CD4-positive, alpha-beta T cell treated with Interleukin-10 for 1 hour (primary cell): ENCODE measurements at regions not wholly inside any gene's neighbourhood (a gene's known extent, or its start where the extent isn't known, plus 50 kb on each side); places are given as distances from the start of the nearest gene placed in this dataset.
"Not testable (repeated sequence)": the region's sequence is repeated elsewhere in the genome, so short reads cannot be mapped to it uniquely, and the experiment has no call there.

Experiments
- DNase-seq: peaks from one replicate; pipeline ENCODE4 v3.0.0-alpha.2; 2020

GRCh38 chr3:110855207-110855606 lies 216.4 kb upstream of the NECTIN3 start:
- no peak for DNase-seq

- no peak for DNase-seq
These were observed 214.7 kb upstream of the NECTIN3 start for GRCh38 chr3:110856916-110857315.

DNA sequence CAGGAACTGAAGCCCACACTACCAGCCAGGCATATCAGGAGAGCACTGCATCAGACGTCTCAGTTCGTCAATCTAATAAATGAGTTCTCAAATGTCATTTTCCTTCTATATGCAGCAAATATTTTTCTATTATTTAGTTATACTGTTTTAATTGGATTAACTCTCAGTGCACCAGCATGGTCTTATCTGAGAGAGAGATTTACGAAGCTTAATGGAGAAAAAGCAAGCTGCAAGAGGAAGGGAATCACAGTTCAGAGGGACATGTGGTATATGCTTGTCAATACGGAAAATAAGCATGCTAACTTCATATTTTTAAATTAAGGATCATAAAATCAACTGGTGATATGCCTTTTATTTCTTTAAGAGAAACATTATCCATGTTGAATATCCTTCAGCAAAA lies 213.1 kb upstream of the NECTIN3 start:
- no peak for DNase-seq

GRCh38 chr3:110859336-110859735 lies 212.3 kb upstream of the NECTIN3 start:
- no peak for DNase-seq

GRCh38 chr3:110859993-110860392 lies 211.6 kb upstream of the NECTIN3 start:
- DNase-seq: no peak

DNA sequence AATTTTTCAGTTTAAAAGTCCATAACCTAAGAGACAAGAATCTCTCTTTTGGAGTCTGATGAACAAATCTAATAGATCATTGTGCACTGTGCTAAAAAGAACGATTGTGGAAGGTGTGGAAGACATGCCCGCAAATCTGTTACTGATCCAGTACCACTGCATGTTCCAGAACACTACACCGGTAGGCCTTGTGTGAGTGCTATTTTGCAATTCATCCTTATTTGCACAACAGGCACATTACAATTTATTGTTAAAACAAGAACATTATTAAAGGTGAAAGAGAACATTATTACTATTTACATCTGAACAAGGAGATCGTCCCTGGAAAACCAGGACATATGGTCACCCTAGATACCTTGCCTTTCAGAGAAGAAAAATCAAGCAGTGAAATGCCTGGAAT lies 205.7 kb upstream of the NECTIN3 start:
- DNase-seq: no peak

DNA sequence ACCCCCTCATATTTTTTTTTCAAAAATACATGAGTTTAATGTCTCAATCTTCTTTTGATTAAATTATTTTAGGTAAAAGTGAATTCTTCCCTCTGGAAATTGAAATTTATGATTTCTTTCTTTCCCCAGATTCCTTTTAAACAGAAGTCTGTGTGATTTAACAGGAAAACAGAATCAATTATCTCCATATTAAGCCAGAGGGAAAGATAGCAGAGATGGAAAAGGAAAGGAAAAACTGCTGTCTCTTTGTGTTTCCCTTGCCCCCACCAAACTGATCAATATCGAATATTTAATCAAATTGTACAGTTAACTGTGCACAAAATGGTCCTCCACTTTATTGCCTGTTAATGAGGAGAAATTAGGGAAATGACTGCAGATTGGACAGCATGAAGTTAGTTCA lies 203.5 kb upstream of the NECTIN3 start:
- DNase-seq: no peak

DNA sequence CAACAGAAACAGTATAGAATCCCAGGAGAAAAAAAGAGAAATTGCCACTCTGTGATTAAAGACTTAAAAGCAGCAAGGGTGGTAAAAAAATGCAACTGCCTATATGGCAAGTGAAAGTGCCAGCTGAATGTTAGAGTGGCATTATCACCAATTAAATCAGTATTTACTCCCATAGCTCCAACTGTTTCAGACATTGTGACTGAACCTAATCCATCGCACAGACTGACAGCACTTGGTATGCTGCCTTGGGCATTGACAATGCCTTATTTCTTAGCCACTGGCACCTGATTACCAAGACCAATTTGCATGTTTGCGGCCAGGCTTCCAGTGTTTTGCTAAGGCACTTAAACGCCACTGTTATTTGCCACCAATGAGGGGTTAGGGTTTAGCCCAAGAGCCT lies 201.9 kb upstream of the NECTIN3 start:
- DNase-seq: no peak

- DNase-seq: no peak
These were observed 199.7 kb upstream of the NECTIN3 start for GRCh38 chr3:110871869-110872268.

DNA sequence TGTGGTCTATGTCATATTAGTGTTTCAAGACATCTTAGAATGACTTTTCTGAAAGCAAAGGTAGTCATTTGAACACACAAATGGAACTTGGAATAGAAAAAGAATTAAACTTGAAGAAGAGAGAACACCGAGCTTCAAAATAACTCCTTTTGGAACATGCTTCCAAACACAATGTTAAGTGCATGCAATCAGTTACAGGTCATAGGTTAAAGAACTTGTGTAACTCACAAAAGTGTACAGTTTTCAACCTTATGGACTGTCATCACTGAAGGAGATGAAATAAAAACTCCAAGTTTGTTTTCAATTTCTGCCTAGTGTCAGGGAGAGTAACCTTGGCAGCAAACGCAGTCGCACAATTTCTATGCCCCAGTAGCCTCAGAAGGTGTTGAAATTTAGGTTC lies 192.9 kb upstream of the NECTIN3 start:
- DNase-seq: no peak

- DNase-seq: no peak
These were observed 190.5 kb upstream of the NECTIN3 start for GRCh38 chr3:110881069-110881468.

DNA sequence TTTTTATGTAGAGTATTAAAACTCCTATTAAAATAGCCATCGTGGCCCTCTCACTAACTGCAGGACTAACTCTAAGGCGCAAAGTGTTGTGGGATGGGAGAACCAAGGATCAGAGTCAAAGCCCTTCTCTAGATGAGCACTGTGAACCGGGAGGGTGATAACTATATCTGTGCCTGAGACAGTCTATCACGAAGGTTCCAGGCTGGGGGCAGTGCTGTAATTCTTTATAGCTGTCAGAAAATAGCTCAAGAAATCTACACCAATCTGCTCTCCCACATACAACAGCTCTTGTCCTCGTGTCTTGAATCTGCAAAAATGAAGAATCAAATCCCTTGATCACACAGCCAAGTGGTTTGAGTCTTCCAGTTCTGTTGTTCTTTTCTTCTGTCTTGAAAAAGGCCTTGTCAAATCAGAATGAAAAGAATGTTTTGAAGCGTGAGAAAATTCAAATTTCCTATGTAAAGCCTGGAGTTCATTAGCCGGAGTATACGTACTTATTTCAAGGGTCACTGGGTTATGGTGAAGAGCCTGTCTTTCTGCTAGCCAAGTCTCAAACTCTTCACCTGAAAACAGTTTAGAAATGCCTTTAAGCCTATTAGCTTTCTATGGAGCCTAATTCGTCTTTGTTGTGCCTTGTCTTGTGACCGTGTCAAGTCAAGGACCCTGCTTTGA lies 185.3 kb upstream of the NECTIN3 start:
- no peak for DNase-seq

DNA sequence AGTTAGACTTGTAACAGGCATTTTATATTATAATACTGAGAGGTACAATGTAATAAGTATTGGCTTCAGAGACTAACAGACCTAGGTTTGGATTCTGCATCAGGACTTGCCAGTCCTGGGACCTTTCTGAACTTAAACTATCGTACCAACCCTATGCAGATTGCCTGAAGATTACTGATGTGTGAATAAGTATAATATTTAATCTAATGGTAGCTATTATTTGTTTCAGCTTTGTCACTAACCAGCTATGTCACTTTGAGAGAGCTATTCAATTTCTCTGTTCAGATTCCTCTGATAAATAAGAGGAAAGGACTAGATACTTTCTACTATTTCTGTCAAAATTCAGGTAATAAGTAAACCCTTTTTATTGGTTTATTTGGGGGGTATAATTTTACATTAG lies 184.4 kb upstream of the NECTIN3 start:
- no peak for DNase-seq

- DNase-seq: not testable (repeated sequence)
These were observed 182.8 kb upstream of the NECTIN3 start for GRCh38 chr3:110888625-110889375.

- not testable (repeated sequence) for DNase-seq
These were observed 182.3 kb upstream of the NECTIN3 start for GRCh38 chr3:110889376-110889699.

- DNase-seq: no peak
These were observed 177.0 kb upstream of the NECTIN3 start for GRCh38 chr3:110894574-110894973.

DNA sequence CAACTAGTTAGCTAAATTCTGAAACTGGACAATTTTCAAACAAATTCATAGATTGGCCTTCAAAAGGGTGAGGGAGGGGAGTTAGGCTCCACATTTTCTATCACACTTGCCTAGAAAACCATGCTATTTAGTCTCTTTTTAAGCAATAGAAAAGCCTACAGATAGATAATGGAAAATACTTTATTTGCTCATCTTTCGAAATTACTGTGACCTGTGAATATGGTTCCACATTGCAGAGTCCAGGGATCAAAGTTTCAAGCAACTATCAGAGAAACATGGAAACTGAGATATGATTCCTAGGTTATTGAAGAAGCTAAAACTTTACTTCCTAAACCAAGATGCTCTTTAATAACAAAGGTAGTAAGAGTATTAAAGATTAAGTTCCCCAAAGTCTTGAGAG lies 176.6 kb upstream of the NECTIN3 start:
- no peak for DNase-seq

DNA sequence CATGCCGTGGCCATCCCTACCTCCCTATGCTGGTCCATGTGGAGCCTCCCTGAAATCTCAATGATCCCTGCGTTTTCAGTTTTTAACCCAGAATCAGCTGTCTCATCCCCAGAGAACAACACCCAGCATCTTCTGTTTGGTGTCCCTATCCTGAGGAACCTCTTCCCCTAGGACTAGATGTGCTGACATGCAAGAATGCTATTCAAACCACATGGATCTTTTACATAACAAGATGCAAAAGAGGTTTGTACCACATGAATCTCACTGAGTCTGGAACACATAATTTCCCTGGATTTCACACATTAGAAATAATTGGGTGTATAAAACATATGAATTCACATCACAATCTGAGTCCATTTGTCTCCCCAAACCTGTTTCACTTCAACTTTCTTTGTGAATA lies 174.6 kb upstream of the NECTIN3 start:
- DNase-seq: no peak

GRCh38 chr3:110900576-110900975 lies 171.0 kb upstream of the NECTIN3 start:
- DNase-seq: no peak

- no peak for DNase-seq
These were observed 170.1 kb upstream of the NECTIN3 start for GRCh38 chr3:110901536-110901935.

GRCh38 chr3:110902453-110903085 lies 169.0 kb upstream of the NECTIN3 start:
- no peak for DNase-seq

- DNase-seq: no peak
These were observed 167.7 kb upstream of the NECTIN3 start for GRCh38 chr3:110903771-110904519.

- DNase-seq: no peak
These were observed 167.1 kb upstream of the NECTIN3 start for GRCh38 chr3:110904520-110904890.

DNA sequence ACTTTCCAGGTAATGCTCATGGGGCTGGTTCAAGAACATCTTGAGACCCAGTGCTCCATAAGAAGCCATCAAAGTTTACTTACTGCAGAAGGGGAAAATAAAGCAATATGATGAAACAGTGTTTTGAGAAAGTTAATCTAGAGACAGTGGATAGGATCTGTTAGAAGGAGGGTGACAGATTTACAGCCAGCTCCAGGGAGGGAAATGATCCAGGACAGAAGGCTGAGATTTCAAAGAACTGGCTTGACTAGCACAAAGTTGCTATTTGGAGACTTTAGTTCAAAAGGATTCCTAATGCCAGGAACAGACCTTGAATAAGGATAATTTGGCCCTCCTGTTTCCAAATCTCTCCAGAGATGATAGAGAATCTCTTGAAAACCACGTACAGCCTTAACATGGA lies 166.5 kb upstream of the NECTIN3 start:
- DNase-seq: no peak
